ENCODE measurements at regions not wholly inside any gene's neighbourhood (a gene's known extent, or its start where the extent isn't known, plus 50 kb on each side); places are given as distances from the start of the nearest gene placed in this dataset.

- Histone ChIP-seq H3K27me3 (ENCODE audit: insufficient read depth, low read length) (no peaks in the 10 kb centered on the region), H4K5ac (ENCODE audit: insufficient read length, low read depth, low read length) (no peak overlapping the region), H3T11ph (ENCODE audit: low read length) (no peak overlapping the region), H3K56ac (ENCODE audit: insufficient read length, low read depth, low read length) (no peak overlapping the region), H4K91ac (ENCODE audit: insufficient read length, low read depth, low read length) (no peak overlapping the region), H3K27ac (ENCODE audit: insufficient read length, low read depth, low read length) (no peak overlapping the region), H2BK5ac (ENCODE audit: insufficient read length, low read length) (no peak overlapping the region), H2BK20ac (ENCODE audit: low read depth, low read length, poor library complexity, severe bottlenecking) (no peak overlapping the region), H3K4me2 (ENCODE audit: insufficient read depth, insufficient read length, low read length) (no peak overlapping the region), H3K23ac (ENCODE audit: insufficient read length, low read depth, low read length) (no peak overlapping the region), H2BK15ac (ENCODE audit: low read depth, low read length) (no peak overlapping the region), H3K9me3 (ENCODE audit: control insufficient read depth, low read depth, low read length) (no peaks in the 10 kb centered on the region), H3K23me2 (ENCODE audit: insufficient read length, low read depth, low read length, poor library complexity, severe bottlenecking) (no peaks in the 10 kb centered on the region), H3K4me1 (ENCODE audit: insufficient read depth, low read length) (no peaks in the 10 kb centered on the region), H3K18ac (ENCODE audit: insufficient read length, low read depth, low read length) (no peak overlapping the region), H3K79me1 (ENCODE audit: insufficient read depth, low read depth, low read length, poor library complexity, severe bottlenecking) (no peaks in the 10 kb centered on the region), H3K14ac (ENCODE audit: insufficient read depth, low read length) (no peak overlapping the region), H4K20me1 (ENCODE audit: control insufficient read depth, insufficient read depth, insufficient read length) (peaks cover 2% of the 10 kb centered on the region), H4K8ac (replicated peaks; ENCODE audit: insufficient read length, low read depth, low read length) (no peak overlapping the region), H2AFZ (ENCODE audit: low read length) (no peak overlapping the region), H2AK5ac (ENCODE audit: insufficient read length, low read length) (no peak overlapping the region), H2BK120ac (ENCODE audit: low read depth, low read length, poor library complexity, severe bottlenecking) (no peak overlapping the region), H3K4ac (ENCODE audit: low read depth, low read length) (no peak overlapping the region), H2BK12ac (ENCODE audit: insufficient read length, low read depth, low read length) (no peak overlapping the region), H3K9ac (ENCODE audit: extremely low read depth, insufficient read length, low read length) (no peak overlapping the region), H3K79me2 (ENCODE audit: insufficient read depth, low read length) (no peaks in the 10 kb centered on the region)
- no peaks in the 10 kb centered on the region for H3K36me3 Mint-ChIP-seq (ENCODE audit: insufficient read depth in 1 of 3, low read depth in 3 of 3)
- H3K27me3 Mint-ChIP-seq (ENCODE audit: low read depth), result no peaks in the 10 kb centered on the region
- no peaks in the 10 kb centered on the region for H3K9me3 Mint-ChIP-seq
- H3K27ac Mint-ChIP-seq, result no peak overlapping the region
- no peak overlapping the region for H3K4me3 Mint-ChIP-seq
- H3K4me1 Mint-ChIP-seq, result peaks cover 8 to 17% of the 10 kb centered on the region in 2 experiments; a peak in 3 of 4 replicates
- no peak for DNase-seq
- no peak for TF ChIP-seq CTCF (conservative IDR thresholded peaks at IDR 0.05)
- no CpG with 5 or more reads among the region's 5 CpGs for whole genome bisulfite sequencing (ENCODE audit: extremely low coverage, insufficient read length, low lambda C conversion rate)
Measured at GRCh38 chr3:73228437-73228836, 167.0 kb downstream of the EBLN2 start.
